ENCODE measurements at regions not wholly inside any gene's neighbourhood (a gene's known extent, or its start where the extent isn't known, plus 50 kb on each side); places are given as distances from the start of the nearest gene placed in this dataset.

- no peak for TF ChIP-seq RAD21 (IDR thresholded peaks at IDR 0.05; ENCODE audit: low read length)
- no peak for TF ChIP-seq POLR2A (IDR thresholded peaks at IDR 0.05; ENCODE audit: low read depth, low read length)
- TF ChIP-seq CTCF (conservative IDR thresholded peaks at IDR 0.05; ENCODE audit: low read depth, low read length): no peak
- no peak for TF ChIP-seq MAFK (IDR thresholded peaks at IDR 0.05; ENCODE audit: low read depth, low read length)
- TF ChIP-seq RFX5 (IDR thresholded peaks at IDR 0.05; ENCODE audit: low read depth, low read length): no peak
- no peak for TF ChIP-seq CEBPB (IDR thresholded peaks at IDR 0.05; ENCODE audit: low read depth, low read length)
- no peak for TF ChIP-seq MXI1 (IDR thresholded peaks at IDR 0.05; ENCODE audit: borderline replicate concordance, low read depth, low read length)
- TF ChIP-seq SMC3 (IDR thresholded peaks at IDR 0.05; ENCODE audit: low read depth, low read length): no peak
- no peak for TF ChIP-seq CHD1 (IDR thresholded peaks at IDR 0.05; ENCODE audit: low read depth, low read length)
- TF ChIP-seq ELK1 (IDR thresholded peaks at IDR 0.05; ENCODE audit: borderline replicate concordance, low read depth, low read length): no peak
Observed at GRCh38 chr5:98330871-98331270, 442.6 kb upstream of the RGMB start.
